ENCODE measurements at regions not wholly inside any gene's neighbourhood (a gene's known extent, or its start where the extent isn't known, plus 50 kb on each side); places are given as distances from the start of the nearest gene placed in this dataset.
"Not testable (repeated sequence)": the region's sequence is repeated elsewhere in the genome, so short reads cannot be mapped to it uniquely, and the experiment has no call there.

- no peak for ATAC-seq (ENCODE audit: low FRiP score)
- no peak for DNase-seq (ENCODE audit: low spot score)
- TF ChIP-seq CTCF (IDR thresholded peaks at IDR 0.05) = no peak
These were observed 176.6 kb upstream of the FERMT1 start for GRCh38 chr20:6299456-6299855.

- no peak for TF ChIP-seq CTCF (IDR thresholded peaks at IDR 0.05)
- no peak for ATAC-seq (ENCODE audit: low FRiP score)
These were observed 175.2 kb upstream of the FERMT1 start for GRCh38 chr20:6298049-6298448.

DNA sequence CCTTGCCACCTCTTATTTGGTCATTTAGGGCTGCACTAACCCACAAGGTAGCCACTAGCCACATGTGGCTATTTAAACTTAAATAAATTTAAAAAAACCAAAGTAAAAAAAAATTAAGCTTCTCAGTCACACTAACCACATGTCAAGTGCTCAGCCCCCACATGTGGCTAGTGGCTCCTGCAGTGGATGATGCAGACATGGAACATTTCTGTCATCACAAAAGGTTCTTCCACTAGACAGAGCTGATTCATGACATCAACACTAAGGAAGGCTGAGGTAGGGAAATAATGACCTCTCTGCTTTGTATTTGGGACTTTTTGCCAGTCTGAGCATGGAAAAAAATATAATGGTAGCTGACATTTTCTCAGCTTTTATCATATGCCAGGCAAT, 173.0 kb upstream of the FERMT1 start:
- ATAC-seq (ENCODE audit: low FRiP score) = no peak
- DNase-seq (ENCODE audit: low spot score) = no peak
- TF ChIP-seq CTCF (IDR thresholded peaks at IDR 0.05) = no peak

More at GRCh38 chr20:6298049-6298448, 175.2 kb upstream of the FERMT1 start:
- DNase-seq (ENCODE audit: low spot score) = no peak

DNA sequence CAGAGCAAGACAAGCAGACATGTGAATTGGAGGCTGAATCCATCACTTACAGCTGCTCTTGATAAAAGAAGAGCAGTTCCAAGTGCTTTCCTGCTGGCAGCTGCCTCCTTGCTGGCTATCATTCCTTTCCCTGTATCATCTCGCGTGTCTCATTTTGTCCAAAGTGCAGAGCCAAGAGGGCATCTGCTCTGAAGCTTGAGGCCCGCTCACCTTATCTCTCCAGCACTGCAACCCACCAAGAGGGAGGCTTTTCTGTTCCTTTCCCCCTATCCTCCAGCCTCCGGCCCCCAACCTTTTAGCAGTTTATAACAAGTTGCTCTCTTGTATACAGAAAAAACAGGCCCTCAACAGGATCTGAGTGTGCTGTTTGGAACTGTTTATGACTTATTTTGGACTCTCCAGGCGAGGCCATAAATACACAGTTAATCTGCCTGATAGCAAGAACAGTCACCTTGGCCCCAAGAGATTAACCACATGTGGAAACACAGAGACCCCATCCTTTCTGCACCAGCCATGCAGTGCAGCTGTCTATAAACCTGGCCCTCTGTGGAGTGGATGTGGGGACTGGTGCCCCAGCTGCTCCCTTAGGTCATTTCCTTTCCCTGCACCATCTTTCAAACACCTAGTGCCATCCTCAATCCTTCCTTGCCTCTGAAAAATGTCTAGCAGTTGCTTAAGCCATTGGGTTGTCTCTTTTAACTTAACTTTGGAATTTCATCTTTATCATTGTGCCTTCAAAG, 172.5 kb upstream of the FERMT1 start:
- no peak for ATAC-seq (ENCODE audit: low FRiP score)
- no peak for TF ChIP-seq CTCF (IDR thresholded peaks at IDR 0.05)

GRCh38 chr20:6287471-6287870, 164.6 kb upstream of the FERMT1 start:
- no peak for ATAC-seq (ENCODE audit: low FRiP score)
- no peak for TF ChIP-seq CTCF (IDR thresholded peaks at IDR 0.05)
- DNase-seq (ENCODE audit: low spot score) = no peak

More for the DNA sequence above, 172.5 kb upstream of the FERMT1 start:
- DNase-seq (ENCODE audit: low spot score) = no peak

- DNase-seq (ENCODE audit: low spot score) = no peak
- no peak for ATAC-seq (ENCODE audit: low FRiP score)
- TF ChIP-seq CTCF (IDR thresholded peaks at IDR 0.05) = no peak
These were observed 159.8 kb upstream of the FERMT1 start for GRCh38 chr20:6282642-6283041.

GRCh38 chr20:6277661-6278240, 154.9 kb upstream of the FERMT1 start:
- TF ChIP-seq CTCF (IDR thresholded peaks at IDR 0.05) = no peak
- no peak for ATAC-seq (ENCODE audit: low FRiP score)
- no peak for DNase-seq (ENCODE audit: low spot score)

GRCh38 chr20:6270404-6270803, 147.6 kb upstream of the FERMT1 start:
- not testable (repeated sequence) for DNase-seq (ENCODE audit: low spot score); ATAC-seq (ENCODE audit: low FRiP score)

Data from omental fat pad (tissue), 3 donors.